NT2/D1 (cell line): ENCODE measurements at regions not wholly inside any gene's neighbourhood (a gene's known extent, or its start where the extent isn't known, plus 50 kb on each side); places are given as distances from the start of the nearest gene placed in this dataset.

Experiments
- DNase-seq: peaks from one replicate; pipeline ENCODE4 v3.0.0-alpha.2; 2011; ENCODE audit warnings: low read depth, low spot score
- H3K27me3 ChIP-seq: 2 replicates; pipeline ENCODE4 v1.6.0; 2011; ENCODE audit warnings: mild to moderate bottlenecking; ENCODE audit not compliant: insufficient read length, insufficient read depth
- H3K36me3 ChIP-seq: 2 replicates; pipeline ENCODE4 v1.6.1; 2011; ENCODE audit warnings: mild to moderate bottlenecking, low read length, mixed read lengths; ENCODE audit not compliant: insufficient read depth, insufficient read length
- H3K4me1 ChIP-seq: 2 replicates; pipeline ENCODE4 v1.5.1; 2011; ENCODE audit not compliant: insufficient read depth, insufficient read length
- H3K4me3 ChIP-seq: 2 replicates; pipeline ENCODE4 v1.5.1; 2011; ENCODE audit warnings: low read depth; ENCODE audit not compliant: insufficient read length
- H3K9ac ChIP-seq: 2 replicates; pipeline ENCODE4 v1.6.0; 2011; ENCODE audit warnings: low read depth; ENCODE audit not compliant: insufficient read length
- H3K9me3 ChIP-seq: 2 replicates; pipeline ENCODE4 v1.5.1; 2011; ENCODE audit warnings: mild to moderate bottlenecking, low read length; ENCODE audit not compliant: insufficient read depth
- SUZ12 ChIP-seq: IDR thresholded peaks from 2 replicates; pipeline ENCODE4 v1.6.1; 2011; ENCODE audit not compliant: insufficient read length, insufficient read depth; ENCODE audit errors: extremely low read depth
- YY1 ChIP-seq: IDR thresholded peaks from 2 replicates; pipeline ENCODE4 v1.6.1; 2011; ENCODE audit not compliant: insufficient read length, insufficient read depth
- ZNF274 ChIP-seq: IDR thresholded peaks from 2 replicates; pipeline ENCODE4 v1.6.1; 2011; ENCODE audit warnings: mild to moderate bottlenecking, low read depth, low read length

- Histone ChIP-seq H3K9me3 (no peaks in the 10 kb centered on the region), H3K9ac (no peak overlapping the region), H3K36me3 (no peaks in the 10 kb centered on the region), H3K4me3 (no peak overlapping the region), H3K4me1 (no peaks in the 10 kb centered on the region), H3K27me3 (no peaks in the 10 kb centered on the region)
- TF ChIP-seq YY1 (no peak), SUZ12 (no peak), ZNF274 (no peak)
- DNase-seq, result no peak
Observed at GRCh38 chr4:165757451-165757850, 115.6 kb upstream of the TLL1 start.

GRCh38 chr4:165758086-165758485 is 115.0 kb upstream of the TLL1 start:
- DNase-seq, result no peak
- no peaks in the 10 kb centered on the region for H3K4me1 ChIP-seq
- H3K9ac ChIP-seq, result no peak overlapping the region
- H3K36me3 ChIP-seq, result no peaks in the 10 kb centered on the region
- no peak for TF ChIP-seq ZNF274
- no peak for TF ChIP-seq SUZ12
- TF ChIP-seq YY1, result no peak
- no peaks in the 10 kb centered on the region for H3K27me3 ChIP-seq
- no peak overlapping the region for H3K4me3 ChIP-seq
- H3K9me3 ChIP-seq, result no peaks in the 10 kb centered on the region

GRCh38 chr4:165760182-165760581 is 112.9 kb upstream of the TLL1 start:
- H3K9me3 ChIP-seq, result no peaks in the 10 kb centered on the region
- H3K27me3 ChIP-seq, result no peaks in the 10 kb centered on the region
- H3K4me3 ChIP-seq, result no peak overlapping the region
- no peaks in the 10 kb centered on the region for H3K4me1 ChIP-seq
- no peak overlapping the region for H3K9ac ChIP-seq
- TF ChIP-seq YY1 (no peak), ZNF274 (no peak)
- no peaks in the 10 kb centered on the region for H3K36me3 ChIP-seq
- no peak for DNase-seq

- no peaks in the 10 kb centered on the region for H3K9me3 ChIP-seq
- no peaks in the 10 kb centered on the region for H3K36me3 ChIP-seq
- TF ChIP-seq YY1 (no peak), SUZ12 (no peak), ZNF274 (no peak)
- H3K4me3 ChIP-seq, result no peak overlapping the region
- DNase-seq, result no peak
- H3K4me1 ChIP-seq, result no peaks in the 10 kb centered on the region
- H3K9ac ChIP-seq, result no peak overlapping the region
- no peaks in the 10 kb centered on the region for H3K27me3 ChIP-seq
Observed at GRCh38 chr4:165761963-165762362, 111.1 kb upstream of the TLL1 start.

- H3K36me3 ChIP-seq, result no peaks in the 10 kb centered on the region
- H3K4me3 ChIP-seq, result no peak overlapping the region
- DNase-seq, result no peak
- no peaks in the 10 kb centered on the region for H3K27me3 ChIP-seq
- H3K9ac ChIP-seq, result no peak overlapping the region
- TF ChIP-seq SUZ12, result no peak
- TF ChIP-seq ZNF274, result no peak
- no peak for TF ChIP-seq YY1
- no peaks in the 10 kb centered on the region for H3K9me3 ChIP-seq
- no peaks in the 10 kb centered on the region for H3K4me1 ChIP-seq
Observed at GRCh38 chr4:165763640-165764039, 109.4 kb upstream of the TLL1 start.

GRCh38 chr4:165765053-165765452 is 108.0 kb upstream of the TLL1 start:
- no peaks in the 10 kb centered on the region for H3K36me3 ChIP-seq
- TF ChIP-seq ZNF274 (no peak), YY1 (no peak), SUZ12 (no peak)
- H3K9me3 ChIP-seq, result no peaks in the 10 kb centered on the region
- H3K9ac ChIP-seq, result no peak overlapping the region
- DNase-seq, result no peak
- no peak overlapping the region for H3K4me3 ChIP-seq
- no peaks in the 10 kb centered on the region for H3K4me1 ChIP-seq
- no peaks in the 10 kb centered on the region for H3K27me3 ChIP-seq

GRCh38 chr4:165766018-165766417 is 107.0 kb upstream of the TLL1 start:
- TF ChIP-seq YY1, result no peak
- no peak for TF ChIP-seq ZNF274
- no peak for TF ChIP-seq SUZ12
- no peak overlapping the region for H3K4me3 ChIP-seq
- DNase-seq, result no peak
- H3K4me1 ChIP-seq, result no peaks in the 10 kb centered on the region
- H3K27me3 ChIP-seq, result no peaks in the 10 kb centered on the region
- H3K36me3 ChIP-seq, result no peaks in the 10 kb centered on the region
- no peak overlapping the region for H3K9ac ChIP-seq
- H3K9me3 ChIP-seq, result no peaks in the 10 kb centered on the region

GRCh38 chr4:165766976-165767375 is 106.1 kb upstream of the TLL1 start:
- Histone ChIP-seq H3K4me3 (no peak overlapping the region), H3K36me3 (no peaks in the 10 kb centered on the region), H3K9ac (no peak overlapping the region), H3K27me3 (no peaks in the 10 kb centered on the region), H3K9me3 (no peaks in the 10 kb centered on the region), H3K4me1 (no peaks in the 10 kb centered on the region)
- no peak for DNase-seq
- TF ChIP-seq SUZ12 (no peak), ZNF274 (no peak), YY1 (no peak)
